ENCODE measurements at regions not wholly inside any gene's neighbourhood (a gene's known extent, or its start where the extent isn't known, plus 50 kb on each side); places are given as distances from the start of the nearest gene placed in this dataset.

GRCh38 chr6:56324396-56324795 is 77.0 kb upstream of the COL21A1 start:
- Histone ChIP-seq H3K36me3 (ENCODE audit: control insufficient read depth in 2 of 4, insufficient read depth in 4 of 4, low read length in 3 of 4) (no peaks in the 10 kb centered on the region), H3K4ac (replicated peaks; ENCODE audit: insufficient read length, low read depth, low read length) (no peak overlapping the region), H2BK15ac (ENCODE audit: low read length) (no peak overlapping the region), H3K79me2 (ENCODE audit: control insufficient read depth in 1 of 2, insufficient read depth in 2 of 2, low read length in 2 of 2) (no peaks in the 10 kb centered on the region), H2AFZ (ENCODE audit: low read length) (no peak overlapping the region), H3K79me1 (ENCODE audit: low read depth, low read length) (no peaks in the 10 kb centered on the region), H2BK12ac (ENCODE audit: low read depth, low read length) (no peak overlapping the region), H2BK5ac (ENCODE audit: low read depth, low read length) (no peak overlapping the region), H4K91ac (replicated peaks; ENCODE audit: insufficient read length, low read length) (no peak overlapping the region), H3K23ac (ENCODE audit: insufficient read length) (no peak overlapping the region), H3K23me2 (ENCODE audit: low read depth, low read length) (no peaks in the 10 kb centered on the region), H3K27me3 (replicated peaks in 1 of 4; ENCODE audit: control insufficient read depth in 3 of 4, extremely low read depth in 1 of 4, insufficient read depth in 3 of 4, low read length in 3 of 4) (no peaks in the 10 kb centered on the region), H4K20me1 (replicated peaks in 1 of 2; ENCODE audit: control insufficient read depth in 1 of 2, insufficient read depth in 2 of 2, low read length in 2 of 2) (no peaks in the 10 kb centered on the region), H3K4me2 (ENCODE audit: insufficient read depth in 1 of 2, low read depth in 2 of 2, low read length in 2 of 2) (no peak overlapping the region), H3K4me3 (ENCODE audit: extremely low read depth in 1 of 4, insufficient read depth in 2 of 4, low read depth in 3 of 4, low read length in 4 of 4) (no peak overlapping the region), H3K9me3 (ENCODE audit: insufficient read depth in 2 of 2, low read depth in 1 of 2, low read length in 1 of 2) (no peaks in the 10 kb centered on the region), H2BK20ac (ENCODE audit: low read length) (no peak overlapping the region), H2AK5ac (ENCODE audit: low read depth, low read length) (no peak overlapping the region), H4K5ac (ENCODE audit: insufficient read length, low read depth, low read length) (no peak overlapping the region), H3K4me1 (replicated peaks in 1 of 4; ENCODE audit: control insufficient read depth in 3 of 4, insufficient read depth in 4 of 4, low read length in 3 of 4) (no peaks in the 10 kb centered on the region), H2BK120ac (replicated peaks; ENCODE audit: low read depth, low read length) (no peak overlapping the region), H3K56ac (replicated peaks; ENCODE audit: insufficient read length, low read depth, low read length) (no peak overlapping the region), H3K14ac (ENCODE audit: insufficient read length) (no peak overlapping the region), H4K8ac (ENCODE audit: extremely low read depth, insufficient read depth, low read length) (no peak overlapping the region), H3K27ac (ENCODE audit: low read depth, low read length) (no peak overlapping the region), H3K18ac (ENCODE audit: extremely low read depth, low read length) (no peak overlapping the region), H3K9ac (replicated peaks in 1 of 4; ENCODE audit: extremely low read depth in 1 of 4, low read depth in 3 of 4, low read length in 3 of 4) (no peak overlapping the region)
- no peak for TF ChIP-seq NRF1 (IDR thresholded peaks at IDR 0.05; ENCODE audit: low read depth, low read length)
- no peak for TF ChIP-seq SIRT6 (IDR thresholded peaks at IDR 0.05; ENCODE audit: low read length)
- no peak for FAIRE-seq
- POLR2A ChIA-PET (ENCODE audit: partially characterized antibody): no interaction called here
- WGBS, 2 experiments (ENCODE audit: extremely low coverage in 1 of 2, insufficient coverage in 1 of 2, insufficient read length in 1 of 2, insufficient replicate concordance in 2 of 2, low coverage in 1 of 2, low lambda C conversion rate in 2 of 2, missing lambda C conversion rate in 1 of 2): 44% methylated on average over 6 of the region's 6 CpGs; no CpG with 5 or more reads in 1 of the 2 experiments
- CTCF ChIA-PET (ENCODE audit: partially characterized antibody): no interaction called here
- DNase-seq (ENCODE audit: low read depth in 1 of 2, low spot score in 2 of 2): no peak
